Endothelial cell of umbilical vein (primary cell): ENCODE measurements at regions not wholly inside any gene's neighbourhood (a gene's known extent, or its start where the extent isn't known, plus 50 kb on each side); places are given as distances from the start of the nearest gene placed in this dataset.

ENCODE experiments used
- BruUV-seq: library from RNA; stranded (reverse); fragments of 400-500 nt; replicated peaks from 2 replicates; lab custom pipeline; 2021; lab: Mats Ljungman, UMichigan
- CTCF ChIA-PET: fragments of 300-600, 350-600 bp; sonication (Branson Sonifier 250); formaldehyde crosslinking; loops from one replicate; lab custom pipeline; 2021; ENCODE audit warnings: antibody characterized with exemption, inconsistent platforms; lab: Charles Lee
- POLR2A ChIA-PET: fragments of 300-600, 350-600 bp; sonication (Branson Sonifier 250); formaldehyde crosslinking; loops from one replicate; lab custom pipeline; 2021; ENCODE audit warnings: antibody characterized with exemption, inconsistent platforms; lab: Charles Lee
- DNase-seq: peaks from one replicate; pipeline ENCODE4 v3.0.0-alpha.2; 2011; ENCODE audit warnings: low read depth, low spot score
- FAIRE-seq: peaks from 2 replicates; lab custom pipeline; 2011; peaks lifted over from hg19 to GRCh38; lab: Jason Lieb, UNC
- H2AFZ ChIP-seq: 2 replicates; pipeline ENCODE4 v1.6.0; 2012; ENCODE audit warnings: low read depth, low read length, control low read depth, inconsistent platforms
- H3K27ac ChIP-seq: 2 replicates; pipeline ENCODE4 v1.5.1; 2011; ENCODE audit warnings: low read depth, mild to moderate bottlenecking, control low read depth, low read length, moderate library complexity; ENCODE audit not compliant: insufficient read depth
- H3K27me3 ChIP-seq, 2 experiments: 2 replicates each; pipeline versions ENCODE4 v1.6.0 to v1.6.1; 2011; ENCODE audit warnings: low read length in 2 of 2, mixed read lengths in 1 of 2; ENCODE audit not compliant: control insufficient read depth in 2 of 2, insufficient read depth in 2 of 2
- H3K36me3 ChIP-seq, 2 experiments: 2 replicates in 1 of 2; 3 replicates in 1 of 2; pipeline ENCODE4 v1.5.1; 2011; ENCODE audit warnings: low read length in 2 of 2, mild to moderate bottlenecking in 1 of 2, moderate library complexity in 1 of 2; ENCODE audit not compliant: control insufficient read depth in 2 of 2, insufficient read depth in 2 of 2; ENCODE audit errors: extremely low read depth in 1 of 2
- H3K4me1 ChIP-seq: 3 replicates; pipeline ENCODE4 v1.5.1; 2011; ENCODE audit warnings: mild to moderate bottlenecking, low read length; ENCODE audit not compliant: control insufficient read depth, insufficient read depth; ENCODE audit errors: extremely low read depth
- H3K4me2 ChIP-seq: 2 replicates; pipeline ENCODE4 v1.6.1; 2011; ENCODE audit warnings: low read length, control low read depth, mixed read lengths; ENCODE audit not compliant: insufficient read depth
- H3K4me3 ChIP-seq, 3 experiments: fragments of 200-600 bp in 1 of 3; sonication (generic), shearing (Covaris generic) in 1 of 3; replicated peaks in 1 of 3; 2 replicates each; pipeline ENCODE4 v1.5.1; 2011 to 2016; ENCODE audit warnings: control low read depth in 3 of 3, low read length in 3 of 3, mild to moderate bottlenecking in 2 of 3, inconsistent platforms in 1 of 3, low read depth in 1 of 3, moderate library complexity in 1 of 3; ENCODE audit not compliant: insufficient read depth in 1 of 3
- H3K79me2 ChIP-seq: 2 replicates; pipeline ENCODE4 v1.6.0; 2012; ENCODE audit warnings: low read length, inconsistent platforms; ENCODE audit not compliant: control insufficient read depth, insufficient read depth
- H3K9ac ChIP-seq: replicated peaks from 2 replicates; pipeline ENCODE3; 2011; ENCODE audit warnings: low read length, control low read depth; ENCODE audit not compliant: insufficient read depth; ENCODE audit errors: extremely low read depth
- H3K9me1 ChIP-seq: replicated peaks from 3 replicates; pipeline ENCODE4 v1.6.0; 2011; ENCODE audit warnings: mild to moderate bottlenecking, low read length; ENCODE audit not compliant: control insufficient read depth, insufficient read depth; ENCODE audit errors: extremely low read depth
- H3K9me3 ChIP-seq: replicated peaks from 2 replicates; pipeline ENCODE4 v1.5.1; 2012; ENCODE audit warnings: low read length, inconsistent platforms; ENCODE audit not compliant: control insufficient read depth, insufficient read depth
- H4K20me1 ChIP-seq: replicated peaks from 2 replicates; pipeline ENCODE3; 2011; ENCODE audit warnings: mild to moderate bottlenecking, low read length; ENCODE audit not compliant: control insufficient read depth, insufficient read depth; ENCODE audit errors: extremely low read depth
- CTCF ChIP-seq, 2 donors: IDR thresholded peaks; 1 replicate in 1 of 2; 2 replicates in 1 of 2; pipeline ENCODE4 v1.5.1; 2011; ENCODE audit warnings: low read length in 2 of 2, mild to moderate bottlenecking in 2 of 2, moderate library complexity in 2 of 2, control low read depth in 1 of 2, inconsistent platforms in 1 of 2, low read depth in 1 of 2; ENCODE audit not compliant: insufficient read depth in 1 of 2; ENCODE audit errors: extremely low read depth in 1 of 2
- EZH2 ChIP-seq: IDR thresholded peaks from 2 replicates; pipeline ENCODE4 v1.6.1; 2012; ENCODE audit warnings: borderline replicate concordance, low read depth, mild to moderate bottlenecking, moderate library complexity, low read length, inconsistent platforms; ENCODE audit not compliant: severe bottlenecking
- FOS ChIP-seq: IDR thresholded peaks from 2 replicates; pipeline ENCODE4 v1.6.1; 2011; ENCODE audit warnings: mild to moderate bottlenecking, low read length, moderate library complexity, borderline replicate concordance; ENCODE audit not compliant: insufficient read depth
- GATA2 ChIP-seq: IDR thresholded peaks from 2 replicates; pipeline ENCODE4 v1.7.0; 2011; ENCODE audit warnings: low read depth, mild to moderate bottlenecking, moderate library complexity, mixed read lengths, low read length; ENCODE audit not compliant: insufficient read length, insufficient read depth
- JUN ChIP-seq: IDR thresholded peaks from 2 replicates; pipeline ENCODE4 v1.6.1; 2011; ENCODE audit warnings: borderline replicate concordance, low read depth; ENCODE audit not compliant: insufficient read length, insufficient read depth
- MAX ChIP-seq: IDR thresholded peaks from 2 replicates; pipeline ENCODE4 v1.6.1; 2011; ENCODE audit not compliant: insufficient read depth, insufficient read length
- MYC ChIP-seq: IDR thresholded peaks from one replicate; pipeline ENCODE4 v1.6.1; 2011; ENCODE audit warnings: mild to moderate bottlenecking, low read depth, low read length
- POLR2A ChIP-seq: IDR thresholded peaks from 2 replicates; pipeline ENCODE4 v1.6.1; 2012; ENCODE audit warnings: low read depth, mild to moderate bottlenecking, control low read depth, low read length
- POLR2AphosphoS5 ChIP-seq: IDR thresholded peaks from 2 replicates; pipeline ENCODE4 v1.6.1; 2012; ENCODE audit warnings: low read depth, mild to moderate bottlenecking, control low read depth, low read length, moderate library complexity; ENCODE audit not compliant: insufficient read depth
- dilution Hi-C: fragments of 300-500 bp; cut with MboI; formaldehyde crosslinking; loops from one replicate; pipeline ENCODE4 v1.15.0; 2019; ENCODE audit warnings: low sequenced_read_pairs; ENCODE audit not compliant: extremely low pct_ligation_motif_present
- intact Hi-C: fragments of 100-400 bp; cut with micrococcal nuclease; formaldehyde crosslinking; loops from one replicate; pipeline ENCODE4 v1.10.0; 2022

- BruUV-seq: no TSS peak
- no peak for DNase-seq
- ChIA-PET POLR2A (no interaction called here), CTCF (no interaction called here)
- Histone ChIP-seq H3K9me3 (no peaks in the 10 kb centered on the region), H3K27me3 (no peaks in the 10 kb centered on the region), H2AFZ (no peak overlapping the region), H3K9ac (no peak overlapping the region), H3K36me3 (no peaks in the 10 kb centered on the region), H3K9me1 (no peaks in the 10 kb centered on the region), H3K27ac (no peak overlapping the region), H3K4me1 (no peaks in the 10 kb centered on the region), H4K20me1 (no peaks in the 10 kb centered on the region), H3K79me2 (no peaks in the 10 kb centered on the region), H3K4me2 (no peak overlapping the region), H3K4me3 (no peak overlapping the region)
- intact Hi-C loops (no loop called here), dilution Hi-C loops (no loop called here)
- TF ChIP-seq POLR2A (no peak), POLR2AphosphoS5 (no peak), MAX (no peak), GATA2 (no peak), CTCF (IDR thresholded peaks at IDR 0.05; ENCODE audit: extremely low read depth in 1 of 2, insufficient read depth in 1 of 2, low read depth in 1 of 2, low read length in 2 of 2) (no peak), MYC (no peak), EZH2 (no peak), JUN (no peak), FOS (no peak)
- no peak for FAIRE-seq
These were observed 168.7 kb downstream of the WT1 start for GRCh38 chr11:32266601-32267000.
